ENCODE measurements at regions not wholly inside any gene's neighbourhood (a gene's known extent, or its start where the extent isn't known, plus 50 kb on each side); places are given as distances from the start of the nearest gene placed in this dataset.

GRCh38 chr10:108425283-108425964 is 1260.9 kb upstream of the SORCS1 start:
- H3F3A ChIP-seq (ENCODE audit: insufficient read depth): peaks cover 15% of the 10 kb centered on the region
- no peaks in the 10 kb centered on the region for H3K9me3 ChIP-seq (ENCODE audit: low read depth)
- no peak overlapping the region for H2AFZ ChIP-seq
- H3K27me3 ChIP-seq (replicated peaks; ENCODE audit: insufficient read depth): no peaks in the 10 kb centered on the region
- in situ Hi-C loops (cut with MboI): no loop called here
- WGBS, 2 experiments (ENCODE audit: low coverage in 1 of 2, low lambda C conversion rate in 2 of 2, missing lambda C conversion rate in 2 of 2): 20 to 24% methylated on average over 1 of the region's 1 CpG
- no peak overlapping the region for H3K4me3 ChIP-seq
- H3K36me3 ChIP-seq (ENCODE audit: low read depth): no peaks in the 10 kb centered on the region
- H3K27ac ChIP-seq: peak overlapping the region; percentile 36; the same call in 1 of the 2 replicates
- peaks cover 32% of the 10 kb centered on the region for H3K4me1 ChIP-seq (ENCODE audit: insufficient read depth)
- H3K4me2 ChIP-seq (ENCODE audit: unreplicated experiment): peak overlapping the region; percentile 26
- no peak for TF ChIP-seq EZH2 (IDR thresholded peaks at IDR 0.05; ENCODE audit: insufficient read depth, poor library complexity, severe bottlenecking)
- no peak for TF ChIP-seq EZH2phosphoT487 (IDR thresholded peaks at IDR 0.05; ENCODE audit: insufficient read depth, low read depth)
- no peaks in the 10 kb centered on the region for H4K20me1 ChIP-seq (ENCODE audit: insufficient read depth)
- no peak for DNase-seq
- no peaks in the 10 kb centered on the region for H3K9me2 ChIP-seq (ENCODE audit: insufficient read depth)
- H3K79me2 ChIP-seq (ENCODE audit: insufficient read depth): no peaks in the 10 kb centered on the region
- H3K9ac ChIP-seq: no peak overlapping the region

GRCh38 chr10:108424656-108425055 is 1260.2 kb upstream of the SORCS1 start:
- peak; percentile 82 for DNase-seq
- Histone ChIP-seq H3K4me2 (ENCODE audit: unreplicated experiment) (peak overlapping the region; percentile 26), H2AFZ (0 out of 2 replicates have a peak overlapping the region, but pooled peaks have one; percentile 4), H3K79me2 (ENCODE audit: insufficient read depth) (no peaks in the 10 kb centered on the region), H3K4me3 (no peak overlapping the region), H3K9ac (no peak overlapping the region), H3K27me3 (replicated peaks; ENCODE audit: insufficient read depth) (no peaks in the 10 kb centered on the region), H3K4me1 (ENCODE audit: insufficient read depth) (peaks cover 32% of the 10 kb centered on the region), H3K9me2 (ENCODE audit: insufficient read depth) (no peaks in the 10 kb centered on the region), H3K36me3 (ENCODE audit: low read depth) (no peaks in the 10 kb centered on the region), H3K9me3 (ENCODE audit: low read depth) (no peaks in the 10 kb centered on the region), H4K20me1 (ENCODE audit: insufficient read depth) (no peaks in the 10 kb centered on the region), H3K27ac (peak overlapping the region; percentile 36), H3F3A (ENCODE audit: insufficient read depth) (peaks cover 15% of the 10 kb centered on the region)
- TF ChIP-seq EZH2 (IDR thresholded peaks at IDR 0.05; ENCODE audit: insufficient read depth, poor library complexity, severe bottlenecking): no peak
- TF ChIP-seq EZH2phosphoT487 (IDR thresholded peaks at IDR 0.05; ENCODE audit: insufficient read depth, low read depth): no peak
- in situ Hi-C loops (cut with MboI): no loop called here
- WGBS, 2 experiments (ENCODE audit: low coverage in 1 of 2, low lambda C conversion rate in 2 of 2, missing lambda C conversion rate in 2 of 2): 59 to 66% methylated on average over 1 of the region's 1 CpG

GRCh38 chr10:108422286-108422685 is 1257.8 kb upstream of the SORCS1 start:
- no peaks in the 10 kb centered on the region for H3K27me3 ChIP-seq (replicated peaks; ENCODE audit: insufficient read depth)
- no peak overlapping the region for H3K4me2 ChIP-seq (ENCODE audit: unreplicated experiment)
- TF ChIP-seq EZH2 (IDR thresholded peaks at IDR 0.05; ENCODE audit: insufficient read depth, poor library complexity, severe bottlenecking): no peak
- no peak for TF ChIP-seq EZH2phosphoT487 (IDR thresholded peaks at IDR 0.05; ENCODE audit: insufficient read depth, low read depth)
- peak; percentile 71 for DNase-seq
- no peaks in the 10 kb centered on the region for H3K9me2 ChIP-seq (ENCODE audit: insufficient read depth)
- no peak overlapping the region for H3K27ac ChIP-seq
- H4K20me1 ChIP-seq (ENCODE audit: insufficient read depth): no peaks in the 10 kb centered on the region
- no peaks in the 10 kb centered on the region for H3K9me3 ChIP-seq (ENCODE audit: low read depth)
- no peaks in the 10 kb centered on the region for H3K36me3 ChIP-seq (ENCODE audit: low read depth)
- H3K4me3 ChIP-seq: no peak overlapping the region
- no peak overlapping the region for H3K9ac ChIP-seq
- H3K79me2 ChIP-seq (ENCODE audit: insufficient read depth): no peaks in the 10 kb centered on the region
- H3K4me1 ChIP-seq (ENCODE audit: insufficient read depth): peaks cover 32% of the 10 kb centered on the region
- no peak overlapping the region for H2AFZ ChIP-seq
- in situ Hi-C loops (cut with MboI): no loop called here
- 74 to 89% methylated on average over 2 of the region's 2 CpGs for WGBS, 2 experiments (ENCODE audit: low coverage in 1 of 2, low lambda C conversion rate in 2 of 2, missing lambda C conversion rate in 2 of 2)
- peaks cover 15% of the 10 kb centered on the region for H3F3A ChIP-seq (ENCODE audit: insufficient read depth)

- in situ Hi-C loops (cut with MboI): no loop called here
- H3K36me3 ChIP-seq (ENCODE audit: low read depth): no peaks in the 10 kb centered on the region
- no peaks in the 10 kb centered on the region for H4K20me1 ChIP-seq (ENCODE audit: insufficient read depth)
- no peaks in the 10 kb centered on the region for H3K27me3 ChIP-seq (replicated peaks; ENCODE audit: insufficient read depth)
- H3K4me1 ChIP-seq (ENCODE audit: insufficient read depth): peaks cover 32% of the 10 kb centered on the region
- no peak overlapping the region for H3K9ac ChIP-seq
- H3K27ac ChIP-seq: no peak overlapping the region
- no peaks in the 10 kb centered on the region for H3K9me2 ChIP-seq (ENCODE audit: insufficient read depth)
- no peak overlapping the region for H2AFZ ChIP-seq
- peaks cover 15% of the 10 kb centered on the region for H3F3A ChIP-seq (ENCODE audit: insufficient read depth)
- 81 to 87% methylated on average over 2 of the region's 2 CpGs for WGBS, 2 experiments (ENCODE audit: low coverage in 1 of 2, low lambda C conversion rate in 2 of 2, missing lambda C conversion rate in 2 of 2)
- no peak for DNase-seq
- H3K4me2 ChIP-seq (ENCODE audit: unreplicated experiment): no peak overlapping the region
- TF ChIP-seq EZH2phosphoT487 (IDR thresholded peaks at IDR 0.05; ENCODE audit: insufficient read depth, low read depth) (no peak), EZH2 (IDR thresholded peaks at IDR 0.05; ENCODE audit: insufficient read depth, poor library complexity, severe bottlenecking) (no peak)
- H3K79me2 ChIP-seq (ENCODE audit: insufficient read depth): no peaks in the 10 kb centered on the region
- H3K9me3 ChIP-seq (ENCODE audit: low read depth): no peaks in the 10 kb centered on the region
- no peak overlapping the region for H3K4me3 ChIP-seq
Observed at GRCh38 chr10:108421266-108421665, 1256.8 kb upstream of the SORCS1 start.

Data from GM23248 (cell line).